ENCODE measurements at regions not wholly inside any gene's neighbourhood (a gene's known extent, or its start where the extent isn't known, plus 50 kb on each side); places are given as distances from the start of the nearest gene placed in this dataset.

DNA sequence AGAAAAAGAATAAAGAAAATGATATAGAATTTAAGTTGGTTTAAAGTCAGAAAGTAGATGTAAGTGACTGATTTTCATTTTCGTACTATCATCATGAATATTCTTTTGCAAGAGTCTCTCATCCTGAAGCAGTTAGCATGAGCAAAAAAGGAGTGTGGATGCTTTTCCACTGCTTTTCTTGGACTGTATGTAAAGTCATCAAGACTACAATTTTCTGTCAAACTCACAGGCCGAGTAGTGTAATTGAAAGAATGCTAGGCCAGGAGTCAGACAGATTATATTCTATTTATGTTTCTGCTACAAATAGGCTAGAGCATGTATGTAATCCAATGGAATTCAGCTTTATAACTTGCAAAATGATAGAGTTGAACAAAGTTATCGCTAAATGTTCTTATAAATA lies 197.1 kb upstream of the SPOCK3 start:
- no peaks in the 10 kb centered on the region for H3K36me3 ChIP-seq
- no peak for TF ChIP-seq POLR2AphosphoS5 (IDR thresholded peaks at IDR 0.05)
- no peak for TF ChIP-seq POLR2A (IDR thresholded peaks at IDR 0.05)
- TF ChIP-seq, protein P1, sequence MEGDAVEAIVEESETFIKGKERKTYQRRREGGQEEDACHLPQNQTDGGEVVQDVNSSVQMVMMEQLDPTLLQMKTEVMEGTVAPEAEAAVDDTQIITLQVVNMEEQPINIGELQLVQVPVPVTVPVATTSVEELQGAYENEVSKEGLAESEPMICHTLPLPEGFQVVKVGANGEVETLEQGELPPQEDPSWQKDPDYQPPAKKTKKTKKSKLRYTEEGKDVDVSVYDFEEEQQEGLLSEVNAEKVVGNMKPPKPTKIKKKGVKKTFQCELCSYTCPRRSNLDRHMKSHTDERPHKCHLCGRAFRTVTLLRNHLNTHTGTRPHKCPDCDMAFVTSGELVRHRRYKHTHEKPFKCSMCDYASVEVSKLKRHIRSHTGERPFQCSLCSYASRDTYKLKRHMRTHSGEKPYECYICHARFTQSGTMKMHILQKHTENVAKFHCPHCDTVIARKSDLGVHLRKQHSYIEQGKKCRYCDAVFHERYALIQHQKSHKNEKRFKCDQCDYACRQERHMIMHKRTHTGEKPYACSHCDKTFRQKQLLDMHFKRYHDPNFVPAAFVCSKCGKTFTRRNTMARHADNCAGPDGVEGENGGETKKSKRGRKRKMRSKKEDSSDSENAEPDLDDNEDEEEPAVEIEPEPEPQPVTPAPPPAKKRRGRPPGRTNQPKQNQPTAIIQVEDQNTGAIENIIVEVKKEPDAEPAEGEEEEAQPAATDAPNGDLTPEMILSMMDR (IDR thresholded peaks at IDR 0.05 in 8 of 11, conservative IDR thresholded peaks at IDR 0.05 in 3 of 11) = no peak
- 69 to 93% (median 86%) methylated on average over 3 of the region's 3 CpGs for WGBS, 5 donors
- H3K9me3 ChIP-seq = peaks cover 0 to 17% (median 10%) of the 10 kb centered on the region in 8 donors
- no peak for DNase-seq
- H3K27me3 ChIP-seq (replicated peaks in 1 of 7) = no peaks in the 10 kb centered on the region
- intact Hi-C loops (cut with DNase I; ENCODE audit: low total_unique reads) = no loop called here
- no peaks in the 10 kb centered on the region for H3K4me1 ChIP-seq
- H3K4me3 ChIP-seq = no peak overlapping the region
- no peak overlapping the region for H3K27ac ChIP-seq

DNA sequence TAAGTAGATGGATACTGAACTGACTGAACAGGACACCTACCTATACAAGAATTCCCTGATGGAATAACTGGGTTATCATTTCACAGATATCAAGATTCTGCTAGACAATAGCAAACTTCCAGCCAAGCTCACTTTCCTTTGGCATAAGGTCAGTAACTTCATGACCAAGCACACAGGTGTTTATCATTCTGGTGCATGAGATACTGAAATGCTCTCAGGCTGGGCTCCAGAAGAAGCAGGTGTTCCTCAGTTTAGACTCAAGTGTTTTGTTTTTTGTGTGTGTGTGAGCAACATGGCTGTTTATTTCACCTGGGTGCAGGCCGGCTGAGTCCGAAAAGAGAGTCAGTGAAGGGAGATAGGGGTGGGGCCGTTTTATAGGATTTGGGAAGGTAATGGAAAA lies 201.5 kb upstream of the SPOCK3 start:
- H3K36me3 ChIP-seq = no peaks in the 10 kb centered on the region
- TF ChIP-seq, protein P1 (IDR thresholded peaks at IDR 0.05 in 8 of 11, conservative IDR thresholded peaks at IDR 0.05 in 3 of 11) = no peak
- TF ChIP-seq POLR2A (IDR thresholded peaks at IDR 0.05) (no peak), POLR2AphosphoS5 (IDR thresholded peaks at IDR 0.05) (no peak)
- H3K9me3 ChIP-seq = peaks cover 0 to 17% (median 10%) of the 10 kb centered on the region in 8 donors
- intact Hi-C loops (cut with DNase I; ENCODE audit: low total_unique reads) = no loop called here
- no peak overlapping the region for H3K4me3 ChIP-seq
- no peaks in the 10 kb centered on the region for H3K4me1 ChIP-seq
- H3K27ac ChIP-seq = no peak overlapping the region
- 85 to 99% (median 88%) methylated on average over 3 of the region's 3 CpGs for WGBS, 5 donors
- H3K27me3 ChIP-seq (replicated peaks in 1 of 7) = no peaks in the 10 kb centered on the region
- no peak for DNase-seq

DNA sequence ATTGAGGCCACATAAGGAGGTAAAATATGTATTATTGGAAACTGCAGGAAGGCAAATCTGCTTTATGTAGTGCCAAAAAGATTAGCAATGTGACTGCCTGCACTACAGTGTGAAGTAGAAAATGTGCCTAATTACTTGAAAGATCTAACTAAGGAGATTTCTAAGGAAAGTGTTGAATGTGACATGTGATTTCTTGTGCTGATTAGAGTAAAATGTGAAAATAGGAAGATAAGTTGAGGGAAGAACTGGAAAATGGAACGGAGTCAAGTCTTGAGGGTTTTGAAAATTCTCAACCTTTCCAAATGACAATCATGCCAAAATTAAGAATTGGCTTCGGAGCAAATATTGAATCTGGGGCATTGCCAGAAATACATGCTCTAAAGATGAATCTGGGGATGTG lies 209.5 kb upstream of the SPOCK3 start:
- no peak for DNase-seq
- Histone ChIP-seq H3K4me3 (no peak overlapping the region), H3K4me1 (no peaks in the 10 kb centered on the region), H3K9me3 (no peaks in the 10 kb centered on the region), H3K27ac (no peak overlapping the region), H3K36me3 (no peaks in the 10 kb centered on the region), H3K27me3 (replicated peaks in 1 of 7) (no peaks in the 10 kb centered on the region)
- WGBS, 5 donors = 70 to 79% (median 76%) methylated on average over 2 of the region's 2 CpGs
- intact Hi-C loops (cut with DNase I; ENCODE audit: low total_unique reads) = no loop called here
- TF ChIP-seq POLR2AphosphoS5 (IDR thresholded peaks at IDR 0.05) = no peak

DNA sequence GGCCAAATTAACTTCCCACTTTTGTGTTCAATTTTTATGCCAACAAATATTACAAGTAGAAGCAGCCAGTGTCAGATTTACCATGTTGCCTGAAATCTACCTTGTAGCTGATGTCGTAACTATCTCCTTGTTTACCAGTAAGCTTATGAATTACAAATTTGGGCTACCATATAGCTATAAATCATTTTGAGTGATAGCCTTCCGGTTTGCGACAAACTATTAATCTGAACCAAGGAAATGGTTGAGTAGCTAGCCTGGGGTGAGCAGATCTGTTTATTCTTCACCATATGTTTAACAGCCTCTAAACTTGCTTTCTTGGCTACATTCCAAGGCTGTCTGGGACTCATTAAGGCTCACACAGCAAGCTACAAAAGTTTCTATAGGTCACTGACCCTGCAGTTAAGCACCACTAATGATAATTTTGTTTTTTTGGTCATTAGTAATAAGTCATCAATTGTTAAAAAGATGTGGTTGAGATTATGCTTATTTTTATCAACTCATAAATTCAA lies 218.7 kb upstream of the SPOCK3 start:
- no peaks in the 10 kb centered on the region for H3K9me3 ChIP-seq
- no peak overlapping the region for H3K27ac ChIP-seq
- intact Hi-C loops (cut with DNase I; ENCODE audit: low total_unique reads) = no loop called here
- no peak for DNase-seq
- no peak overlapping the region for H3K4me3 ChIP-seq
- H3K27me3 ChIP-seq (replicated peaks in 1 of 7) = no peaks in the 10 kb centered on the region
- H3K36me3 ChIP-seq = no peaks in the 10 kb centered on the region
- no peaks in the 10 kb centered on the region for H3K4me1 ChIP-seq
- 78 to 86% (median 81%) methylated on average over 3 of the region's 3 CpGs for WGBS, 5 donors
- TF ChIP-seq POLR2AphosphoS5 (IDR thresholded peaks at IDR 0.05) (no peak), POLR2A (IDR thresholded peaks at IDR 0.05) (no peak)
- TF ChIP-seq, protein P1 (IDR thresholded peaks at IDR 0.05 in 8 of 11, conservative IDR thresholded peaks at IDR 0.05 in 3 of 11) = no peak

DNA sequence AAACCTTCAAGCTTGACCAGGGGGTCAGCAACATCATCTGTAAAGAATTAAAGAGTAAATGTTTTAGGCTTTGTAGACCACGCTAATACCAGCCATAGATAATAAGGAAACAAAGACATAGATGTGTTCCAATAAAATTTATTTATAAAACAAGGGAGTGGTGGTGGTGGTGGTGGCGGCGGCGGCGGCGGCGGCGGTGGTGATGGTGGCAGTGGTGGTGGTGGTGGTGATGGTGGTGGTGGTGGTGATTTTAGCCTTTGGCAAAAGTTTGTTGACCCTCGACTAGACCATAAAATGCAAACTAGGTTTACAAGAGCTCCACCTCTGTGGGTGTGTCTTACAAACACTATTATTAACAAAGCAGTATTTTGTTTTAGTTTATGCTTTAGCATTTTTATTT lies 222.3 kb upstream of the SPOCK3 start:
- DNase-seq = no peak
- Histone ChIP-seq H3K27me3 (replicated peaks in 1 of 7) (no peaks in the 10 kb centered on the region), H3K9me3 (no peaks in the 10 kb centered on the region), H3K4me3 (no peak overlapping the region), H3K36me3 (no peaks in the 10 kb centered on the region), H3K27ac (no peak overlapping the region), H3K4me1 (no peaks in the 10 kb centered on the region)
- WGBS, 5 donors = 54 to 79% (median 78%) methylated on average over 9 of the region's 9 CpGs
- intact Hi-C loops (cut with DNase I; ENCODE audit: low total_unique reads) = no loop called here
- TF ChIP-seq POLR2A (IDR thresholded peaks at IDR 0.05) = no peak

Measured in spleen (tissue), 11 donors.